ENCODE measurements at regions not wholly inside any gene's neighbourhood (a gene's known extent, or its start where the extent isn't known, plus 50 kb on each side); places are given as distances from the start of the nearest gene placed in this dataset.

DNA sequence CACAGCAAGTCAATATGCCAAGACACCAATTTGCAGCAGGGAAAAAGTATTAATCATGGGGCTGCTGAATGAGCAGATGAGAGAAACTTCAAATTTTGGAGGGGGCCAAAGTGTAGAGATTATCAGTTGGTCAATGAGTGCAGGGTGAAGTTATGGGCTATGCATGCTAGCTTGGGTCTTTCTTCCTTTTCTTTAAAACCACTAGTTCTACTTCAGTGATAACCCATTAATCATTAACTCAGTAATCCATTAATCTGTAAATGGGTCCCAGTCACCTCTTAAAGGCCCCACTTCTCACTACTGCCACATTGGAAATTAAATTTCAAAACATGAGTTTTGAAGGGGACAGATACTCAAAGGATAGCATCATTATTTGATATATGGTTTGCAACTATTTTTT is 688.6 kb upstream of the ADGRL4 start:
- no peaks in the 10 kb centered on the region for H3K36me3 ChIP-seq
- no peak overlapping the region for H3K27ac ChIP-seq
- DNase-seq (no peak), ATAC-seq (no peak)
- intact Hi-C loops (cut with DNase I) = no loop called here
- H3K27me3 ChIP-seq = no peaks in the 10 kb centered on the region
- H3K4me1 ChIP-seq = no peaks in the 10 kb centered on the region
- no peak overlapping the region for H3K4me3 ChIP-seq
- no peaks in the 10 kb centered on the region for H3K9me3 ChIP-seq
- TF ChIP-seq, protein P1, sequence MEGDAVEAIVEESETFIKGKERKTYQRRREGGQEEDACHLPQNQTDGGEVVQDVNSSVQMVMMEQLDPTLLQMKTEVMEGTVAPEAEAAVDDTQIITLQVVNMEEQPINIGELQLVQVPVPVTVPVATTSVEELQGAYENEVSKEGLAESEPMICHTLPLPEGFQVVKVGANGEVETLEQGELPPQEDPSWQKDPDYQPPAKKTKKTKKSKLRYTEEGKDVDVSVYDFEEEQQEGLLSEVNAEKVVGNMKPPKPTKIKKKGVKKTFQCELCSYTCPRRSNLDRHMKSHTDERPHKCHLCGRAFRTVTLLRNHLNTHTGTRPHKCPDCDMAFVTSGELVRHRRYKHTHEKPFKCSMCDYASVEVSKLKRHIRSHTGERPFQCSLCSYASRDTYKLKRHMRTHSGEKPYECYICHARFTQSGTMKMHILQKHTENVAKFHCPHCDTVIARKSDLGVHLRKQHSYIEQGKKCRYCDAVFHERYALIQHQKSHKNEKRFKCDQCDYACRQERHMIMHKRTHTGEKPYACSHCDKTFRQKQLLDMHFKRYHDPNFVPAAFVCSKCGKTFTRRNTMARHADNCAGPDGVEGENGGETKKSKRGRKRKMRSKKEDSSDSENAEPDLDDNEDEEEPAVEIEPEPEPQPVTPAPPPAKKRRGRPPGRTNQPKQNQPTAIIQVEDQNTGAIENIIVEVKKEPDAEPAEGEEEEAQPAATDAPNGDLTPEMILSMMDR (IDR thresholded peaks at IDR 0.05) = no peak

DNA sequence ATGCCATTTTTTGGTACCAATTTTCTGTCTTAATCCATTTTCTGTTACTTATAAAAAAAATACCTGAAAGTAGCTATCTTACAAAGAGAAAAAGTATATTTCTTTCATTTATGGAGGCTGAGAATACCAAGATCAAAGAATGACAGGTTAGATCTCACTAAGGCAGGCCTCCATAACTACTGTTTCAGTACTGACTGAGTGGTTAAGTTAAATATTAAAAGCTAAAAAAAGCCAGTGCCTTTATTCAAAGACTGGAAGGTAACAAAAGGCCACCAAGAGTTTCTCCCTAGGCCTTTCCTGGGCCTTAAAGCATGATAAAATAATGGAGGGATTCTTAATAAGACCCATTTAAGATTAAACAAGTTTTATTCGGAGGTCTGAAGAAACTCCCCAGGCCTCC is 687.7 kb upstream of the ADGRL4 start:
- TF ChIP-seq, protein P1 (IDR thresholded peaks at IDR 0.05) = no peak
- ATAC-seq (no peak), DNase-seq (no peak)
- H3K27me3 ChIP-seq = no peaks in the 10 kb centered on the region
- intact Hi-C loops (cut with DNase I) = no loop called here
- WGBS, 2 donors = 35 to 59% methylated on average over 1 of the region's 1 CpG
- no peaks in the 10 kb centered on the region for H3K9me3 ChIP-seq
- no peak overlapping the region for H3K27ac ChIP-seq
- no peaks in the 10 kb centered on the region for H3K36me3 ChIP-seq
- H3K4me1 ChIP-seq = no peaks in the 10 kb centered on the region
- H3K4me3 ChIP-seq = no peak overlapping the region

GRCh38 chr1:79693441-79694114 is 687.0 kb upstream of the ADGRL4 start:
- intact Hi-C loops (cut with DNase I) = no loop called here
- 42 to 44% methylated on average over 2 of the region's 2 CpGs for whole genome bisulfite sequencing, 2 donors
- Histone ChIP-seq H3K4me1 (no peaks in the 10 kb centered on the region), H3K27me3 (no peaks in the 10 kb centered on the region), H3K9me3 (no peaks in the 10 kb centered on the region), H3K27ac (no peak overlapping the region), H3K4me3 (no peak overlapping the region), H3K36me3 (no peaks in the 10 kb centered on the region)
- DNase-seq (no peak), ATAC-seq (no peak)
- TF ChIP-seq, protein P1 (IDR thresholded peaks at IDR 0.05) = no peak

GRCh38 chr1:79692519-79692918 is 686.0 kb upstream of the ADGRL4 start:
- DNase-seq = no peak
- no peak for ATAC-seq
- Histone ChIP-seq H3K4me3 (no peak overlapping the region), H3K27me3 (no peaks in the 10 kb centered on the region), H3K27ac (no peak overlapping the region), H3K9me3 (no peaks in the 10 kb centered on the region), H3K36me3 (no peaks in the 10 kb centered on the region), H3K4me1 (no peaks in the 10 kb centered on the region)
- intact Hi-C loops (cut with DNase I) = no loop called here
- TF ChIP-seq, protein P1 (IDR thresholded peaks at IDR 0.05) = no peak
